Peyer's patch (tissue), 4 donors: ENCODE measurements at regions not wholly inside any gene's neighbourhood (a gene's known extent, or its start where the extent isn't known, plus 50 kb on each side); places are given as distances from the start of the nearest gene placed in this dataset.

Source experiments
- CTCF ChIP-seq, 6 experiments: fragments of 450-650 bp in 4 of 6; fragments of 200-600 bp in 2 of 6; sonication (generic) in 1 of 6; IDR thresholded peaks; one replicate each; pipeline ENCODE4 v1.5.1; 2017 to 2019; ENCODE audit warnings: antibody characterized with exemption in 6 of 6, mild to moderate bottlenecking in 3 of 6, moderate library complexity in 1 of 6
- POLR2A ChIP-seq, 2 donors: fragments of 450-650 bp; IDR thresholded peaks; one replicate each; pipeline ENCODE4 v1.5.1; 2017; ENCODE audit warnings: antibody characterized with exemption in 2 of 2, mild to moderate bottlenecking in 2 of 2, moderate library complexity in 2 of 2

GRCh38 chrX:40227125-40227524, 129.4 kb upstream of the BCOR start:
- TF ChIP-seq POLR2A (IDR thresholded peaks at IDR 0.05) (no peak), CTCF (IDR thresholded peaks at IDR 0.05) (no peak)
